ENCODE measurements at regions not wholly inside any gene's neighbourhood (a gene's known extent, or its start where the extent isn't known, plus 50 kb on each side); places are given as distances from the start of the nearest gene placed in this dataset.

GRCh38 chr7:57245206-57245605 is 113.0 kb upstream of the ZNF479 start:
- no peaks in the 10 kb centered on the region for H3K27me3 Mint-ChIP-seq (ENCODE audit: low read depth, unreplicated experiment)
- no peak for DNase-seq (ENCODE audit: low read depth)
- Histone ChIP-seq H3K4me2 (ENCODE audit: low read length) (no peak overlapping the region), H3K4me1 (ENCODE audit: insufficient read depth, low read length) (no peaks in the 10 kb centered on the region), H3K4me3 (ENCODE audit: insufficient read depth, low read depth, low read length) (no peak overlapping the region), H2AFZ (ENCODE audit: low read depth, low read length) (no peak overlapping the region), H3K36me3 (ENCODE audit: insufficient read depth, low read length) (no peaks in the 10 kb centered on the region), H3K27ac (ENCODE audit: low read depth, low read length) (no peak overlapping the region), H3K9ac (ENCODE audit: low read length) (no peak overlapping the region), H3K9me3 (ENCODE audit: insufficient read depth, low read depth, low read length) (peaks cover 13% of the 10 kb centered on the region), H3K27me3 (ENCODE audit: insufficient read depth, low read length) (no peaks in the 10 kb centered on the region), H3K79me2 (ENCODE audit: insufficient read depth, low read length) (no peaks in the 10 kb centered on the region), H4K20me1 (ENCODE audit: insufficient read depth, low read length) (no peaks in the 10 kb centered on the region)
- FAIRE-seq, result no peak
- H3K27ac Mint-ChIP-seq (ENCODE audit: unreplicated experiment), result no peak overlapping the region
- TF ChIP-seq CTCF (IDR thresholded peaks at IDR 0.05; ENCODE audit: insufficient read depth, low read depth, low read length) (no peak), EZH2 (IDR thresholded peaks at IDR 0.05; ENCODE audit: insufficient read depth, low read length) (no peak)
- no peaks in the 10 kb centered on the region for H3K4me1 Mint-ChIP-seq (ENCODE audit: low read depth, unreplicated experiment)
- H3K4me3 Mint-ChIP-seq (ENCODE audit: unreplicated experiment), result no peak overlapping the region
- H3K9me3 Mint-ChIP-seq (ENCODE audit: unreplicated experiment), result peaks cover 27% of the 10 kb centered on the region
- H3K36me3 Mint-ChIP-seq (ENCODE audit: low read depth, unreplicated experiment), result no peaks in the 10 kb centered on the region

DNA sequence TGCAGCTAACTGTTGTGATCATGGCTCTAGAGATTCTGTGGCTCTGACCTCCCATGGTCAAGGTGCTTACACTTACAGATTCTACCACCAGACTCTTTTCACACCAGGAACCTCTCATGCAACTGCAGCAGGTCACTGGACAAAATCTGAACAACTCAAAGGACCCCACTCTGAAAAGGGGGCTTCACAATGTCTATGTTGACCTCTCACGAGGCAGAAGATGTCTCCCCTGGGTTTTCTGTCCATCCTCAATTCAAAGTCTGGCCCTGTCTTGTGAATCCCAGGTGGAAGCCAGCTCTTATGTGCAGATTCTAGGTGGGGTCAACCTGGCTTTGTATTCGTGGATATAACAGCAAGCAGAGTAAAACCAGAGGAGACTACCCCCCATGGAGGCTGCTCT is 118.6 kb upstream of the ZNF479 start:
- Histone ChIP-seq H3K36me3 (ENCODE audit: insufficient read depth, low read length) (no peaks in the 10 kb centered on the region), H3K27ac (ENCODE audit: low read depth, low read length) (no peak overlapping the region), H3K4me2 (ENCODE audit: low read length) (no peak overlapping the region), H3K79me2 (ENCODE audit: insufficient read depth, low read length) (no peaks in the 10 kb centered on the region), H3K9ac (ENCODE audit: low read length) (no peak overlapping the region), H3K4me3 (ENCODE audit: insufficient read depth, low read depth, low read length) (no peak overlapping the region), H2AFZ (ENCODE audit: low read depth, low read length) (no peak overlapping the region), H3K9me3 (ENCODE audit: insufficient read depth, low read depth, low read length) (peaks cover 3% of the 10 kb centered on the region), H3K27me3 (ENCODE audit: insufficient read depth, low read length) (no peaks in the 10 kb centered on the region), H3K4me1 (ENCODE audit: insufficient read depth, low read length) (no peaks in the 10 kb centered on the region), H4K20me1 (ENCODE audit: insufficient read depth, low read length) (no peaks in the 10 kb centered on the region)
- no peak for FAIRE-seq
- Mint-ChIP-seq H3K4me3 (ENCODE audit: unreplicated experiment) (no peak overlapping the region), H3K9me3 (ENCODE audit: unreplicated experiment) (peaks cover 12% of the 10 kb centered on the region), H3K27me3 (ENCODE audit: low read depth, unreplicated experiment) (no peaks in the 10 kb centered on the region), H3K27ac (ENCODE audit: unreplicated experiment) (no peak overlapping the region), H3K4me1 (ENCODE audit: low read depth, unreplicated experiment) (no peaks in the 10 kb centered on the region), H3K36me3 (ENCODE audit: low read depth, unreplicated experiment) (no peaks in the 10 kb centered on the region)
- TF ChIP-seq EZH2 (IDR thresholded peaks at IDR 0.05; ENCODE audit: insufficient read depth, low read length), result no peak
- no peak for TF ChIP-seq CTCF (IDR thresholded peaks at IDR 0.05; ENCODE audit: insufficient read depth, low read depth, low read length)
- DNase-seq (ENCODE audit: low read depth), result no peak

DNA sequence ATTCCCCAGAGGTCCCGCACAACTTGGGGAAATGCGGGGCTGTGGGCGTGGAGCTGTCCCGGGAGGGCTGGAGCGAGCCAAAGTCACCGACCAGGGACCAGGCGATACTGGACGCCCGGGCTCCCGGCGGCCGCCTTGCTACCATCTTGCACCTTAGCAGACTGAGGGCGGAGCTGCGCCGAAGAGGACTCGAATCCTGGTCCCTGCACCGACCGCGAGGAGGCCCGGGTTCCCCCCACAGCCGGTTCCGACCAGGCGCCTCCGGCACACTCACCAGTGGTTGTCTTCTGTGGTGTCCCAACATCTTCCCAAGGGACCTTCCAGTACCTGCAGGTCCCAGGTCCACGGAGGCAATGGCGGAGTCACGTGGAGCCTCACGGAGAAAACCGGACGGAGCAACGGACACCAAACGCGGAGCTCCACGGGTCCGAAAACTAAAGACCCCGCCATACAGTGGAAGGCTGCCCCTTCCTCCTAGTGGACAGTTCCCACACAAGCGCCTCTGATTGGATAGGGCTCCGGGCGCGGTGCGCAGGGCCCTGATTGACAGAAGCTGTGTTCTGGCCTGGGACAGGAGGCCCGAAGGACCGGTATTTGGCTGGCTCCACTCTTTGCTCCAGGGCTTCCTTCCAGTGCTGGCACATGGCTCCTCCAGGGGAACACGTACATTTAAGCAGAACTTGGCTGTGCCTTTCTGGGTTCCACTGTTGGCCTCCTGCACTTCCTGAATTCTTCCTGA is 124.6 kb upstream of the ZNF479 start:
- DNase-seq (ENCODE audit: low read depth), result no peak
- no peaks in the 10 kb centered on the region for H3K4me1 ChIP-seq (ENCODE audit: insufficient read depth, low read length)
- H3K79me2 ChIP-seq (ENCODE audit: insufficient read depth, low read length), result no peaks in the 10 kb centered on the region
- Mint-ChIP-seq H3K9me3 (ENCODE audit: unreplicated experiment) (peaks cover 16% of the 10 kb centered on the region), H3K27me3 (ENCODE audit: low read depth, unreplicated experiment) (no peaks in the 10 kb centered on the region), H3K4me3 (ENCODE audit: unreplicated experiment) (no peak overlapping the region), H3K27ac (ENCODE audit: unreplicated experiment) (no peak overlapping the region), H3K4me1 (ENCODE audit: low read depth, unreplicated experiment) (no peaks in the 10 kb centered on the region), H3K36me3 (ENCODE audit: low read depth, unreplicated experiment) (no peaks in the 10 kb centered on the region)
- peaks cover 5% of the 10 kb centered on the region for H3K9me3 ChIP-seq (ENCODE audit: insufficient read depth, low read depth, low read length)
- no peaks in the 10 kb centered on the region for H4K20me1 ChIP-seq (ENCODE audit: insufficient read depth, low read length)
- H2AFZ ChIP-seq (ENCODE audit: low read depth, low read length), result no peak overlapping the region
- H3K4me3 ChIP-seq (ENCODE audit: insufficient read depth, low read depth, low read length), result no peak overlapping the region
- H3K36me3 ChIP-seq (ENCODE audit: insufficient read depth, low read length), result no peaks in the 10 kb centered on the region
- H3K4me2 ChIP-seq (ENCODE audit: low read length), result no peak overlapping the region
- no peak overlapping the region for H3K27ac ChIP-seq (ENCODE audit: low read depth, low read length)
- no peak for FAIRE-seq
- no peak for TF ChIP-seq EZH2 (IDR thresholded peaks at IDR 0.05; ENCODE audit: insufficient read depth, low read length)
- TF ChIP-seq CTCF (IDR thresholded peaks at IDR 0.05; ENCODE audit: insufficient read depth, low read depth, low read length), result no peak
- no peak overlapping the region for H3K9ac ChIP-seq (ENCODE audit: low read length)
- H3K27me3 ChIP-seq (ENCODE audit: insufficient read depth, low read length), result no peaks in the 10 kb centered on the region
